Endothelial cell of umbilical vein (primary cell): ENCODE measurements at regions not wholly inside any gene's neighbourhood (a gene's known extent, or its start where the extent isn't known, plus 50 kb on each side); places are given as distances from the start of the nearest gene placed in this dataset.

ENCODE experiments used
- EZH2 ChIP-seq: IDR thresholded peaks from 2 replicates; pipeline ENCODE4 v1.6.1; 2012; ENCODE audit warnings: borderline replicate concordance, low read depth, mild to moderate bottlenecking, moderate library complexity, low read length, inconsistent platforms; ENCODE audit not compliant: severe bottlenecking
- GATA2 ChIP-seq: IDR thresholded peaks from 2 replicates; pipeline ENCODE4 v1.7.0; 2011; ENCODE audit warnings: low read depth, mild to moderate bottlenecking, moderate library complexity, mixed read lengths, low read length; ENCODE audit not compliant: insufficient read length, insufficient read depth
- MYC ChIP-seq: IDR thresholded peaks from one replicate; pipeline ENCODE4 v1.6.1; 2011; ENCODE audit warnings: mild to moderate bottlenecking, low read depth, low read length
- POLR2A ChIP-seq: IDR thresholded peaks from 2 replicates; pipeline ENCODE4 v1.6.1; 2012; ENCODE audit warnings: low read depth, mild to moderate bottlenecking, control low read depth, low read length
- POLR2AphosphoS5 ChIP-seq: IDR thresholded peaks from 2 replicates; pipeline ENCODE4 v1.6.1; 2012; ENCODE audit warnings: low read depth, mild to moderate bottlenecking, control low read depth, low read length, moderate library complexity; ENCODE audit not compliant: insufficient read depth
- TF ChIP-seq, protein P1 (sequence below), 2 donors: IDR thresholded peaks; 1 replicate in 1 of 2; 2 replicates in 1 of 2; pipeline ENCODE4 v1.5.1; 2011; ENCODE audit warnings: low read length in 2 of 2, mild to moderate bottlenecking in 2 of 2, moderate library complexity in 2 of 2, control low read depth in 1 of 2, inconsistent platforms in 1 of 2, low read depth in 1 of 2; ENCODE audit not compliant: insufficient read depth in 1 of 2; ENCODE audit errors: extremely low read depth in 1 of 2

DNA sequence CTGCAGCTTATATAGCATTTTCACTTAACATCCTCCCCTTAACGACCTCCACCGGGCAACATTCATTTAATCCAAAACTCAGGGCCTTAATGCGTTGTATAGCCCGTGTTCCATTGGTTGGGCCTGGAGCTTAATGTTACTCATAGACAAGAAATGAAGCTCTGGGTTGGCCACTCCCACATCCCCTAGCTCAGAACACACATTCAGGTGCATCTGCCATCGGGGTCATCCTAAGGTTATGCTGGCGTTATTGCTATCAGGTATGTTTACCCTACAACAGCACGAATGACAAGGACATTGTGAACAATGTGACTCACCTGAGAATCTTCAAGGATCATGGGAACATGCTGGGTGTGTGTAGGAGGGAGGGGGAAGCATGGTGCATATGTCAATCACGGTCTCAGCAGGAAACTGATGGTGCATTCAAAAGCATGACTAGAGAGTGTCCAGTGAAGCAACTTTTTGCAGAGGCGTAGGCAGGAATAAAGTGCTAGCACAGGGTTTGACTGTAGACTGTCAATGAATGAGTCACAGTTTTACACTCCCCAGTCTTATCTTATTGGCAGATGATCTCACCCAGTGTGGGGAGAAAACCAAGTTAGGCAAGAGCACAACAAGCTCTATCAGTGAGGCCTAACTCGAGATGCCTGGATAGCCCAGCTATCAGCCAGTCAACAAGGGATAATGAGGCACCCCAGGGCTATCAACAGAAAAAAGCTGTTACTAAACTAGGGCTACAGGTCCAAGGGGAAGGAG is 402.1 kb upstream of the MCTP2 start:
- TF ChIP-seq POLR2A (no peak), MYC (no peak), EZH2 (no peak), POLR2AphosphoS5 (no peak), GATA2 (no peak)
- TF ChIP-seq, protein P1, sequence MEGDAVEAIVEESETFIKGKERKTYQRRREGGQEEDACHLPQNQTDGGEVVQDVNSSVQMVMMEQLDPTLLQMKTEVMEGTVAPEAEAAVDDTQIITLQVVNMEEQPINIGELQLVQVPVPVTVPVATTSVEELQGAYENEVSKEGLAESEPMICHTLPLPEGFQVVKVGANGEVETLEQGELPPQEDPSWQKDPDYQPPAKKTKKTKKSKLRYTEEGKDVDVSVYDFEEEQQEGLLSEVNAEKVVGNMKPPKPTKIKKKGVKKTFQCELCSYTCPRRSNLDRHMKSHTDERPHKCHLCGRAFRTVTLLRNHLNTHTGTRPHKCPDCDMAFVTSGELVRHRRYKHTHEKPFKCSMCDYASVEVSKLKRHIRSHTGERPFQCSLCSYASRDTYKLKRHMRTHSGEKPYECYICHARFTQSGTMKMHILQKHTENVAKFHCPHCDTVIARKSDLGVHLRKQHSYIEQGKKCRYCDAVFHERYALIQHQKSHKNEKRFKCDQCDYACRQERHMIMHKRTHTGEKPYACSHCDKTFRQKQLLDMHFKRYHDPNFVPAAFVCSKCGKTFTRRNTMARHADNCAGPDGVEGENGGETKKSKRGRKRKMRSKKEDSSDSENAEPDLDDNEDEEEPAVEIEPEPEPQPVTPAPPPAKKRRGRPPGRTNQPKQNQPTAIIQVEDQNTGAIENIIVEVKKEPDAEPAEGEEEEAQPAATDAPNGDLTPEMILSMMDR (IDR thresholded peaks at IDR 0.05; ENCODE audit: extremely low read depth in 1 of 2, insufficient read depth in 1 of 2, low read depth in 1 of 2, low read length in 2 of 2) = no peak
